Esophagus mucosa (tissue), 1 donor: ENCODE measurements at regions not wholly inside any gene's neighbourhood (a gene's known extent, or its start where the extent isn't known, plus 50 kb on each side); places are given as distances from the start of the nearest gene placed in this dataset.
"Not testable (repeated sequence)": the region's sequence is repeated elsewhere in the genome, so short reads cannot be mapped to it uniquely, and the experiment has no call there.

Source experiments
- ATAC-seq: fragments of 200-7000 bp; cut with Tn5 transposase; one replicate; pipeline ENCODE4 v1.9.1; 2020
- donor health status: DM: yes; HTN: yes; CAD: no.

DNA sequence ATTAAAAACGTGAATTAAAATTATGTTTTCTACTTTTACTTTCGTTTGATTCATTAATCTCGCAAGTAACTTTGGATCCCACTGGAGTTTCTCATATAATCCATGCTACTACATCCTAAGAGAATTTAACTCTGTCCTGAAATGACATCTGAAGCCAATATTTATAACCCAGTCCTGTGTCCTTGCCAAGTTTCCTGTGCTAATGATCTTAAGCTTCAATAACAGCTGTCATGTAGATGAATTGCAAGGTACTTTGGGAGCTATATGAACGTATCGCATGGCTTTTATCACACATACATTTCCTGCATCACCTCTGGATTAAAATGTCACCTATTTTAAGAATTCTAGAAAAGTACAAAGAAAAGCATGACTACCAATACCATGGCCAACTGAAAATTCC, 833.8 kb upstream of the CITED2 start:
- ATAC-seq = no peak

DNA sequence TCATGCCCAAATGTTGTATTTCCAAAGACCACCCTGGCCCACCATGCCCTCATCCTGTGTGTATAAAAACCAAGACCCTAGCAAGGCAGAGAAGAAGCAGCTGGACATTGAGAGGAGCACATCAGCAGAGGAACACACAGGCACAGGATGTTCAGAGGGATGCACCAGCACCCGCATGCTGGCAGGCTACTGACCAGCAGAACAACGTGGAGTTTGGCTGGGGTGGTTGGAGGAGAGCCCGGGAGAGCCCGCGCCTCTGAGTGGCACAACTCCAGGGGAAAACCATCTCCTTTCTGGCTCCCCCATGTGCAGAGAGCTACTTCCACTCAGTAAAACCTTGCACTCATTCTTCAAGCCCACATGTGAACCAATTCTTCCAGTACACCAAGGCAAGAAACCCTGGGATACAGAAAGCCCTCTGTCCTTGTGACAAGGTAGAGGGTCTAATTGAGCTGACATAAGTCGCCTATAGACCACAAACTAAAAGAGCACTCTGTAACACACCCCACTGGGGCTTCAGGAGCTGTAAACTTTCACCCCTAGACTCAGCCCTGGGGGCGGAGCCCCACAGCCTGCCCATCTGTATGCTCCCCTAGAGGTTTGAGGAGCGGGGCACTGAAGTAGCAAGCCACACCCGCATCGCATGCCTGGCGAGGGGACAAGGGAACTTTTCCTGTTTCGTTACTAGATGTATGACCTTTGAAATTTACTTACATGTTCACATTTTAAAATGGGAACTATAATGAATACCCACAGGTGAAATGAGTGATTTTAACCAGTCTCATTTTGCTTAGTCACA, 831.5 kb upstream of the CITED2 start:
- no peak for ATAC-seq

DNA sequence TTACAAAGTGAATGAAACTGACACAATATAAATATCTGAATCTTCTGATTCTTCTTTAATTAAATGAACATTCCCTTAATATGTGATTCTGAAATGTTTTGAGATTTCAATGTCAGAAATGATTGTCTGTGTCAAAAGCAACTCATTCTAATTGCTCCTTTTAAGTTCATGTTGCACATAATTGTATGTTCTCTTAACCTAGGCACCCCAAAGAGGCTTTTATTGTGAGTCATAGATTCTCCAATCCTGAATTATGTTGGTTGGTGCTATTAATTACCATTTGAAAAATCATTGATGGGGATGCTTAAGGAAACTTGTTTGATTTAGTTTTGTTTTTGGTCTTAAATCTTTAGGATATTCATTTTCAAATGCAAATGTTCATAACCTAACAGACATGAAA, 829.7 kb upstream of the CITED2 start:
- no peak for ATAC-seq

DNA sequence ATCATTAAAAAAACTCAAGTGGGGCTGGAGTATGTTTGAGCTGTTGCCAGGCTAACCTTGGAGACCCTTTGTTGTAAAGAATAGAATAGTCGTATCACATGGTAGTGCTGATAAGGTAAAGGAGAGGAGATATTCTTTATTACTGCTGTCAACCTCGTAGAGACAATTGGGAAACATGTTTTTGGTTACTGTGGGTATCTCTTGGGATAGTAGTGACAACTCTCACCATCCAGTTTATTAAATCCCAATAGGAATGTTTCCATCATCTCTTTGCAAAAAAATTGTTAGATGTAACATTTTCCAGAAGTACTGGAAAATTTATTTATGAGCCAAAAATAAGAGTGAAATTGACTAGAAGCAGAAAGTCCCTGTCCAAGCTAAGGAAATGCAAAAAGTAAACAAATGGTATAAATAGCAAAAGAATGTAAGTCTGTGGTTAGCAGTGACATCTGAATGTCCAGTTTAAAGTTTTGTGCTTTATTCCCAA, 829.3 kb upstream of the CITED2 start:
- no peak for ATAC-seq

DNA sequence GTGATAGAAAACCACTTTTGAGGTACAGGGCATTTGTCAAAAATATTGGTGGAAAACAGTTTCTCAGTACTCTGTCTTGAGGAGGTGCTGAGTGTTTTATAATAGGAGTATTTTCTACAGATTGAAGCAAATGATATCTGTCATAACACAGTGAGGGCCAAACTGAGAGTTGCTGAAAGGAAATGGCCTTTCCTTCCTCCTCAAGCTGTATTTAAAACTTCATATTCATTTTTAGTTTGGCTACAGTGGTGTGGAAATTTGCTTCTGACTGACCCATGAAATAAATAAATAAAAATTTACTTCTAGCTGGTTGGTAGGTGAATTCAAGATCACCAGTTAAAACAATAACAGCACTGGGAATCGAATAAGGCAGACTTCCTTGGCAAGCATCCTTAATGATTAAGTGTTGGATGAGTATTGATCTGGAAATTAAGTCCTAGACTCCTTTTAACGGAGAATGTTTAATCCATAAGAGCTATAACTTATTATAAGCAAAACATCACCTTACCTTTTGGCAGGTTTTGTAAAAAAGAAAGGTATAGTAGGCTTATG, 828.6 kb upstream of the CITED2 start:
- no peak for ATAC-seq

DNA sequence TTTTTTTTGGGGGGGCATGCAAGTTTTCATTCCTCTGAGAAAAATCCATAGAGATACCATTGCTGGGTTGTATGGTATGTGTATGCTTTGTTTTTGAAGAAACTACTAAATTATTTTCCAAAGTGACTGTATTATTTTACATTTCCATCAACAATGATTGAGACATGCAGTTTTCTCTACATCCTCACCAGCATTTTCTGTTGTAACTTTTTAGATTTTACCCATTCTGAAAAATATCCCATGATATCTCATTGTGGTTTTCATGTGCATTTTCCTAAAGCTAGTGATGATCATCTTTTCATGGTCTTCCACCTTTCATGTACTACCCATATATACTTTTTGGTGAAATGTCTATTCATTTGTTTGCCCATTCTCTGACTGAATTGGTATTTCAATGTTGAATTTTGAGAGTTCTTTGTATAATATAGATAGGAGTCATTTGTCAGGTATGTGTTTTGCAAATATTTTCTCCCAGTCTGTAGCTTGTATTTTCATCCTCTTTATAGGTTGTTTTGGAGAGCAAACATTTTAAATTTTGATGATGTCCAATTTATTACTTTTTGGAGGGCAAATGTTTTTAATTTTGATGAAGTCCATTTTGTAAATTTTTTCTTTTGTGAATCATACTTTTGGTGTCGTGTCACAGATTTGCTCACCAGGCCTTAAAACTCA, 827.5 kb upstream of the CITED2 start:
- ATAC-seq = no peak

DNA sequence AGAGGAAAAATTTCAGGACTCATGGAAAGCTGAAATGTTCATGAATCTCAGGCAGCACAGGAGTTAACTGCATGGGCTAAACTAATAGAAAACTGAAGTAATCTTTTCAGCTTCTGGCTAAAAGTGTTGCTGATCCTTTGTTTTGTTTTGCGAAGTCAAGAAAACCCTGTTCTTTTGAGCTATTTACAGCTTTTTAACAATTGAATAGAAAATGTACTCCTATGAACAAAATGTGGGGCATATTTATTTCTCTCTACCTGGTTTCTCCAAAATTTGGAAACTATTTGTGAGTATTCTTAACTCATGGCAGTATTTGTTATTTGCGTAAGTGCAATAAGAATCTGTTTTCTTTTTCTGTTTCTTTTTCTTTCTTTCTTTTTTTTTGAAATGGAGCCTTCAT, 818.8 kb upstream of the CITED2 start:
- ATAC-seq = no peak

DNA sequence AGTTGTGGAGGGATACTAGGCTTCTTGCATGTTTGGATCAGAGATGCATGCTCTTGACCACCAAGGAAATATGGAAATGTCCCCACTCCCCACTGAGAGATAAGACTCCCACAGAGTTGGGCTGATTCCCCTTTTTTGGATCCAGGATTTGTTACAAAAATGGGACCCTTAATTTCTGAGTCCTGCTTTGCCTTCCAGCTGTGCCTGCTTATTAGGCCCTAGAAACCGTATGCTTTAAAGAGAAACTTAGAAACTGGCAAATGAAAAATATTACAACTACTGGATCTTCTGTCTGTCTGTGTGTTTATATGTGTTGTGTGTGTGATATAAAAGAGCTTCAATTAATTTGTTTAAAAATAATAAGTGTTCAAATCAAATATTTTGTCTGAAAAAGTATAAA, 817.6 kb upstream of the CITED2 start:
- no peak for ATAC-seq

DNA sequence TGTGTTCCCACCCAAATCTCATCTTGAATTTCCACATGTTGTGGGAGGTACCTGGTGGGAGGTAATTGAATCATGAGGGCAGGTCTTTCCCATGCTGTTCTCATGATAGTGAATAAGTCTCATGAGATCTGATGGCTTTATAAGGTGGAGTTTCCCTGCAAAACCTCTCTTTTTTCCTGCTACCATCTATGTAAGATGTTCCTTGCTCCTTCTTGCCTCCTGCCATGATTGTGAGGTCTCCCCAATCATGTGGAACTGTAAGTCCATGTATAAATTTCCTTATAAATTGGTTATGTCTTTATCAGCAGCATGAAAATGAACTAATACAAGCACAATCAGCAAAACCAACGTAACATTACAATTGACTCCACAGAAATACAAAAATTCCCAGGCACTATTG, 814.8 kb upstream of the CITED2 start:
- ATAC-seq = not testable (repeated sequence)

DNA sequence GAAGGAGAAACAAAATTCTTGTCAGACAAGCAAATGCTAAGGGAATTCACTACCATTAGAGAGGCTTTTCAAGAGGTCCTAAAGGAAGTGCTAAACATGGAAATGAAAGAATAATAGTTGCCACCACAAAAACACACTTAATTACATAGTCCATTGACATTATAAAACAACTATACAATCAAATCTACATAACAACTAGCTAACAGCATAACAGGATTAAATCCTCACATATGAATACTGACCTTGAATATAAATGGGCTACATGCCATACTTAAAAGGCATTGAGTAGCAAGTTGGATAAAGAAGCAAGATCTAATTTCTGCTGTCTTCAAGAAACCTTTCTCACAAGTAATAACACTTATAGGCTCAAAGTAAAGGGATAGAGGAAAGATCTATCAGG, 811.5 kb upstream of the CITED2 start:
- ATAC-seq = no peak

DNA sequence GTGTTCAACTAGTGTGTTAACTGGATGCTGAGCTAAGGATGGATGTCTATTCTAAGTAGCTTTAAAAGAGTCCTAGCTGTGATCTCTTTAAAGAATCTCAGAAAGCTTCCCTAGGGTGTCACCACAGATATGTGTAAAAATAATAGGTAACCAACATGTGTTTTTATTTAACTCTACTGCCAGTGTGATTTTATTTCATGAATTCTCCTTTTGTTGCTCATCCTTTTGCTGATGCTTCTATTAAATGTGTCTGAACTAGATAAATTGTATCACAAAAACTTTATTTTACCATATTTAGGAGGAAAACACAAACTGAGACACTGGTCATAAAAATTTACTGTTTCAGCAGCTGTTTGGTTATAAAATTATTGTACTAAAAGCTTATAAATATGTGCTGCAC, 809.4 kb upstream of the CITED2 start:
- ATAC-seq = no peak

DNA sequence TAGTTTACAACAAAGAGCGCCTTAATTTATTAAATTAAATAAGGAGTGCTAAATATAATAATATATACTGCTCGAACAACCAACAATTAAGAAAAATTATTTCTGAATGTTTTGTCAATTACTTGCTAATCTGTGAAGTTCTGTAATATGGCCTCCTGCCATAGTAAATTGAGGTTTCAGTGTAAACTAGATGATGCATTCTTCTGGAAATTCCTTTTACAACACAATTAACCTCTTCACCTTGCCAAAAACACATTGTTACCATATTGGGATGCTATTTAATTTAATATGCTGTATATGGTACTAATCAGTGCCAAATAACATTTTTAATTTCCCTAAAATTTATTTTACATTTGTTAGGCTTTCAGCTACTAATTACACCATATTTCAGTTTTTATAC, 808.4 kb upstream of the CITED2 start:
- no peak for ATAC-seq

DNA sequence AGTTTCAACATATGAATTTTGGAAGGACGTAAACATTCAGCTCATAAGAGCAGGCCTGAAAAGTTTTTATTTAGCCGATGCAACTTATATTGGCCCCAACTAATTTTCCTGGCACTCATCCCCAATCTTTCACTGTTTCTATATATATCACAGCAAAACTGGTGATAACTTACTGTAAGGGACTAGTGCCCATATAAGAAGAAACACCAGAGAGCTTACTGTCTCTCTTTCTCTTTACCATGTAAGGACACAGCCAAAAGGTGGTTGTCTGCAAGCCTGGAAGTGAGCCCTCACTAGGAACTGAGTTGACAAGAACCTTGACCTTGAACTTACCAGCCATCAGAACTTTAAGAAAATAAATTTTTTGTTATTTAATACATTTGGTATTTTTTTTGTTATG, 807.4 kb upstream of the CITED2 start:
- no peak for ATAC-seq

DNA sequence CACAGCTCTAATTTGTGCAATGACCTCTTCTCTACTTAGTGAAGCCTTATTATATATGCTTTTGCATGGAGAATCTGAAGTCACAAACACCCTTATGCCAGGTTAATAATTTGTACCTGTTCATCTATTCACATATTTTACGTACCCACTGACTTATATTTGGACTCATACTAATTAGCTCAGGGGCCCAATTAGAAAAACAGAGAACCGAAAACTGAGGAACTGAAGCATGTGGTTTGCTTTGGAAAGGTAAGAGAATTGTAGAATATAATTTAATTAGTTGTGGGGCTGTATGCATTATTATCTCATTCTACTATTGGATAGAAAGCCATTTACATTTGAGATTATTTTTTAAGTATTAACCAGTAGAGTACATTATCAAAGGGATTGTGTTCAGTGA, 805.9 kb upstream of the CITED2 start:
- ATAC-seq = no peak

DNA sequence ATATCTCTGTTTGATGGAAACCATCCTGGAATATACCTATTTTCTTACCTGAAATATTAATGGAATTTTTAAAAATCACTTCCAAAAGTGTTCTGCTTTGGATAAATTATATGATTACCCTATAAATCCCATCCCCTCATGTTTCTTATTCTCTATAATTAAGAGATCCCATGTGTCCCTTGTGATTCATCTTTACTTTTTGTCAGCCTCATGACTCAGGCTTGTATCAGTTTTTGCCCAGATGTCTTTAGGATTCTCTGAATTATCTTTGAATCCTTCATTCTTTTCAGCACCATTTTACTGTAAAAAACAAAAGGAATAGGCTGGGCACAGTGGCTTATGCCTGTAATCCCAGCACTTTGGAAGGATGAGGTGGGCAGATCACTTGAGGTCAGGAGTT, 804.5 kb upstream of the CITED2 start:
- no peak for ATAC-seq

DNA sequence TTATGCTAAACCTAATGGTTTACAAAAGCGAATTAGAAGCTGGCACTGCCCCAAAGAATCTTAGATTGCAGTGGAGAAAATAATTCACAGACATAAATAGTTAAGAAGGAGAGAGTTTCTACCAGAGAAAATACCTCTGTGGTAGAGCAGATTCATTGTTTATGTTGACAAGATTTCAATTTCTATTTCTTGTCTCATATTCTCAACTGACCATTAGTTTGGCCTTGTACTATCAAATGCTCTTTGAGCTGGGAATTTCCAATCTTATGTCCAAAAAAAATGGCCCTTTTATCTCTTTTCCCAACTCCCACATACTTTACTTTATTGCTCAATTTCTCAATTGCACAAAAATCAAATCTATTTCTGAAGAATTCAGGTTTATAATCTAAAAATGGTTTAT, 804.1 kb upstream of the CITED2 start:
- ATAC-seq = no peak

DNA sequence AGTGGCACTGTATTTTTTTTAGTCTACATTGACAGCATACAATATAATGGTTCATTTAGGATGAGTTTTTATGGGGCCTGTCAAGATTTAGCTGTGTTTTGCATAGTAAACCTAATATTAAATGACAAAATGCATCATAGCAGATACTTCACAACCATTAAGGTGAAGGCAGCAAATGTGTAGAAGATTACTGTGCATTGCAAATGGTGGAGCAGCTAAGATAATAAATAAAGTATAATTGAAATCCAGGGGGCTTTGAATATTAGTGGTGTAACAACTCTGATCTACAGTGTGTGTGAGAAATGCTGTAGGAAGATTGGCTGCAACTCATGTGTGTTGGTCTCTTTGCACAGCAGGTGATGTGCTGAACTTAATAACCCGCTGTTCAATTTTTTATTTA, 801.9 kb upstream of the CITED2 start:
- no peak for ATAC-seq

DNA sequence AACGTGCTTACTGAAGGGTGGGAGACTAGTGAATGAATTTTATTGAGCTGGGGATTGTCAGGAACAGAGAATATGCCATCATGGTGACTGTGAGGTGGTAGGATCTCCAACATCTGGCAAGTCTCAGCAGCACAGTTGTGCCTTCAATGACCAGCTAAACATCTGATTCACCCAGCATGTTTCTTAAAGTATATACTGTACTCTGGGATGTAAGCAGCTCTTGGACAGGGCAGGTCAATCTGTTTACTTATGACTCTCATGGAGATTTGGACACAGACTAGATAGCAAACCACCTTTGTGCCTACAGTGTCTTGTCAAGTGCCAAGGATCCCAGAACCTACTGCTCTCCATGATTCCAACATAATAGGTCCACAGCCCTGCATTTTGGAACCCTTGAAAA, 801.0 kb upstream of the CITED2 start:
- ATAC-seq = no peak

DNA sequence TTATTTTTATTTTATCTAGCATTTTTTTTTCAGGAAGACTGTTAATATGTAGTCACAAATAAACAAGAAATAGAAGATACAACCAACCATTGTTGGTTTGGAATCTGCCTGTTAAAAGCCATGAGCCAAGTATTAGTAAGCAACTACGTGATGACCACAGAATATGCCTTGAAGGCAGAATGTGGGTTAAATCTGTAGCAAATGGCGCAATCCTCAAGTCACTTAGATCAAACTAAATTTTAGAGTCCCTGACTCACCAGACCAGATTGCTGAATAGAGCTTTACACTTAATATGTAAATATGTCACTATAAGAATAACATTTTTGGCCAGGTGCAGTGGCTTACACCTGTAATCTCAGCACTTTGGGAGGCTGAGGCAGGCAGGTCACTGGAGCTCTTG, 800.1 kb upstream of the CITED2 start:
- ATAC-seq = peak; percentile 89

DNA sequence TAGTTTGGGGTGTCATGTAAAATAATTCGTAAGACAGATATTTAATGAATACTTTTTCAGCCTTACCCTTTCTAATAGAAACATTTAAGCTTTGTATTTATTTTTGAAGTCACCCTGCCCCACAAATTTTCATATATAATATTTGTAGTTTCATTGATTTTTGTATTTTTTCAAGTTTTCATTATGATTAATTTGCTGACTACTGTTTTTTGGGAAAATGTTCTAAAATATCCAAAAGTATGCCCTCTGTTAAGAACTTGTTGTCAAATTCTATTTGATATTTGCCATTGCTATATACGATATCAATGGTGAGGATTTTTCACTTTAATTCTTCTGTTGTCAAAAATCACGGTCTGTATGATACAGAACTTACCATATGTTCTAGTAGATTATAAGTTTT, 793.9 kb upstream of the CITED2 start:
- ATAC-seq = no peak

DNA sequence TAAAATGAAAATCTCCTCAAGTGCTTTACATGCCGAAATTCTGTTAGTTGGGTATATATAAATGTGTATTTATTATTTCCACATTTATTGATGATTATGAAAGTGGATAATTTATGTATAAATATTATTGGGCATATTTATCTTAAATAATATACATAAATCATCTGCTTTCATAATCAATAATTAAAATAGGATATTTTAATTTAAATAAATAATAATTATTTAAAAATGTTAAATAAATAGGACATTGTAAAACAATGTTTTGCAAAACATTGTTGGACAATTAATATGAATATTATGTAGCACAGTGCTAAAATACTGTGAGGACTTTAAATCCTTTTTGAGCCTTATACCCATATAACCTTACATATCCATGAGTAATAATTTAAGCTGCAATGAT, 786.5 kb upstream of the CITED2 start:
- ATAC-seq = no peak

DNA sequence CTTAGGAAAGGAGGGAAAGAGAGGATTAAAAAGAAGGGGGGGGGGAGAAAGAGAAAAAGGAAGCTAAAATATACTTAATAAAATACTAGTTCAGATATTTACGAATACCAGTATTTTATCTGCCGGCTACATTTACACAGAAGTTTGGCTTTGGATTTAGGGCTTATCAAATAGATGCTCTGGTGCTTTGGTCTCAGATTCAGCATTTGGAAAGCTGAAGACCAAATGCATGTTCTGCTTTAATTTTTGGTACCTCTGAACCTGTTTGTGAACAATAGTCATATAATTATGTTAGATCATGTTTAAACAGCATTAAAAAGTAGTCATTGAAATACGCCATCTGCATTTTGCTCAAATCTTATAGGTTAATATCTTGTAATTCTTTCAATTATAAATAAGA, 786.0 kb upstream of the CITED2 start:
- ATAC-seq = no peak

DNA sequence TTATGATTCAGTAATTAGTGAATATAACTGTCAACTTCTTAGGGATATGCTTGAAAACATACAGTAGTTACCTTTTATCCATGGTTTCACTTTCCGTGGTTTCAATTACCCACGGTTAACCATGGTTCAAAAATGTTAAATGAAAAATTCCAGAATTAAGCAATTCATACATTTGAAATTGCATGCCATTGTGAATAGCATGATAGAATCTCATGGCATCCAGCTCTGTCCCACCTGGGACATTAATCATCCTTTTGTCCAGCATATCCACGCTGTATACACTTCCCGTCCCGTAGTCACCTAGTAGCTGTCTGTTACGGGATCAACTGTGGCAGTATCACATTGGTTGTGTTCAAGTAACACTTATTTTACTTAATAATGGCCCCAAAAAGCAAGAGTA, 781.7 kb upstream of the CITED2 start:
- no peak for ATAC-seq

DNA sequence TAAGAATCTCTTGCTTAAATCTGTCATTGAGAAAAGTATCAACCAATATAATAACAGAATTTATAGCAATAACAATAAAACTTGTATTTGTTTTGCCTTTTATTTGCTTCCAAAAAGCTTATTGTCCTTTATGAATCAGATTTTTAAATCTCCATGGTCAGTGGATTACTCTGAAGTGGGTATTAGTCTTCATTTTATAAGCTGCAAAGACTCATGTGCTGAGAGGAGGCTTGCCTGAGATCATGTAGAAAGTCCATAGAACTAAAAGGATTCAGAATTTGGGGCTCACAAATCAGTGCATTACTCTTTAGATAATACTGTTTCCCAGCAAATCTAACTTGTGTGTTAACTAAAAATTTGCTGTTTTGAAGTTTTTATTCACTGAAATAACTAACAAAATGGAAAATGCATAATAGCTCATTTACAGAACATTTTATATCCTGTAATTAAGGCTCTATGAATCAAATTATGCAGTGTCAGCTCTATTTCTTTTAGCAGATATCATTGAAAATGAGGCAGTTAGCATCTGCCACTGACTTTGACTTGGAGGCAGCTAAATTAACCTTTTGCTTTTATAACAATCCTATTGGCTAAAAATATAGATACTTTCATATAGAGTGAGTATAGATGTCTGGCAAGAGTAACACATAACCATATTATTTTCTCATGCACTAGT, 781.1 kb upstream of the CITED2 start:
- ATAC-seq = no peak
